Type B pancreatic cell (in vitro differentiated cells): ENCODE measurements at regions not wholly inside any gene's neighbourhood (a gene's known extent, or its start where the extent isn't known, plus 50 kb on each side); places are given as distances from the start of the nearest gene placed in this dataset.

ENCODE experiments used
- DNase-seq: peaks from one replicate; pipeline ENCODE4 v3.0.0; 2021; ENCODE audit warnings: mixed read lengths; ENCODE audit not compliant: unreplicated experiment; ENCODE audit errors: extremely low spot score
- H3K27ac Mint-ChIP-seq: 2 replicates; pipeline ENCODE4 v1.8.0; 2021; ENCODE audit warnings: mild to moderate bottlenecking, mixed read lengths
- H3K27me3 Mint-ChIP-seq: 2 replicates; pipeline ENCODE4 v1.8.0; 2021; ENCODE audit warnings: mixed read lengths
- H3K36me3 Mint-ChIP-seq: 2 replicates; pipeline ENCODE4 v1.8.0; 2021; ENCODE audit warnings: mixed read lengths
- H3K4me1 Mint-ChIP-seq: one replicate; pipeline ENCODE4 v1.8.0; 2021; ENCODE audit warnings: mixed read lengths; ENCODE audit not compliant: unreplicated experiment
- H3K4me3 Mint-ChIP-seq: 2 replicates; pipeline ENCODE4 v1.8.0; 2021; ENCODE audit warnings: mild to moderate bottlenecking, mixed read lengths
- H3K9me3 Mint-ChIP-seq: 2 replicates; pipeline ENCODE4 v1.8.0; 2021; ENCODE audit warnings: mixed read lengths
- TF ChIP-seq, protein P1 (sequence below): fragments of 200-600 bp; sonication (generic); conservative IDR thresholded peaks from 2 replicates; pipeline ENCODE4 v1.5.0; 2021; ENCODE audit warnings: antibody characterized with exemption, mild to moderate bottlenecking

- Mint-ChIP-seq H3K36me3 (no peaks in the 10 kb centered on the region), H3K27ac (no peak overlapping the region), H3K4me1 (no peaks in the 10 kb centered on the region), H3K4me3 (no peak overlapping the region), H3K9me3 (no peaks in the 10 kb centered on the region), H3K27me3 (no peaks in the 10 kb centered on the region)
- no peak for DNase-seq
- TF ChIP-seq, protein P1, sequence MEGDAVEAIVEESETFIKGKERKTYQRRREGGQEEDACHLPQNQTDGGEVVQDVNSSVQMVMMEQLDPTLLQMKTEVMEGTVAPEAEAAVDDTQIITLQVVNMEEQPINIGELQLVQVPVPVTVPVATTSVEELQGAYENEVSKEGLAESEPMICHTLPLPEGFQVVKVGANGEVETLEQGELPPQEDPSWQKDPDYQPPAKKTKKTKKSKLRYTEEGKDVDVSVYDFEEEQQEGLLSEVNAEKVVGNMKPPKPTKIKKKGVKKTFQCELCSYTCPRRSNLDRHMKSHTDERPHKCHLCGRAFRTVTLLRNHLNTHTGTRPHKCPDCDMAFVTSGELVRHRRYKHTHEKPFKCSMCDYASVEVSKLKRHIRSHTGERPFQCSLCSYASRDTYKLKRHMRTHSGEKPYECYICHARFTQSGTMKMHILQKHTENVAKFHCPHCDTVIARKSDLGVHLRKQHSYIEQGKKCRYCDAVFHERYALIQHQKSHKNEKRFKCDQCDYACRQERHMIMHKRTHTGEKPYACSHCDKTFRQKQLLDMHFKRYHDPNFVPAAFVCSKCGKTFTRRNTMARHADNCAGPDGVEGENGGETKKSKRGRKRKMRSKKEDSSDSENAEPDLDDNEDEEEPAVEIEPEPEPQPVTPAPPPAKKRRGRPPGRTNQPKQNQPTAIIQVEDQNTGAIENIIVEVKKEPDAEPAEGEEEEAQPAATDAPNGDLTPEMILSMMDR = no peak
Measured at GRCh38 chr22:47389201-47389600, 626.8 kb downstream of the TBC1D22A start.

DNA sequence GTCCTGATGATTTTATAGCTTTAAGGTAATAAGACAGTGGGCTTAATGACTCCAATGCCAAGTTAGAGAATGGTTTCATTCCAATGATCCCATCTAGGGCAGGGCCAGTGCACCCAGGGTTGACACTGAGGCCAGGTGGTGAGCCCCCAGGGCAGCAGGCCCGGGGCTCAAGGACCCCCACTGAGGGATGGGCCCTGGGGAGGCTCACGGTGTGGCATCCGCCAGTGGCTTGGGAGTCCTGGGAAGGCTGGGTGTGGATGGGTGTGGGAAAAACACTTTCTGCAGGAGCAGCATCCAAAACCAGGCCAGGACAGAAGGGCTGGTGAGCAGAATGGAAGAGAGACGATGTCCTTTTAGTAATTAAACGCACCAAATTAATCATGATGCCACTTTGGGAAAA is 626.3 kb downstream of the TBC1D22A start:
- H3K9me3 Mint-ChIP-seq = no peaks in the 10 kb centered on the region
- no peak overlapping the region for H3K4me3 Mint-ChIP-seq

GRCh38 chr22:47388331-47388730 is 625.9 kb downstream of the TBC1D22A start:
- no peaks in the 10 kb centered on the region for H3K4me1 Mint-ChIP-seq
- no peaks in the 10 kb centered on the region for H3K36me3 Mint-ChIP-seq
- TF ChIP-seq, protein P1 = no peak
- H3K27me3 Mint-ChIP-seq = no peaks in the 10 kb centered on the region
- no peak overlapping the region for H3K27ac Mint-ChIP-seq
- peaks cover 2% of the 10 kb centered on the region for H3K9me3 Mint-ChIP-seq
- no peak for DNase-seq
- no peak overlapping the region for H3K4me3 Mint-ChIP-seq

More for the DNA sequence above, 626.3 kb downstream of the TBC1D22A start:
- Mint-ChIP-seq H3K27ac (no peak overlapping the region), H3K27me3 (no peaks in the 10 kb centered on the region), H3K36me3 (no peaks in the 10 kb centered on the region), H3K4me1 (no peaks in the 10 kb centered on the region)
- DNase-seq = no peak
- TF ChIP-seq, protein P1 = no peak

DNA sequence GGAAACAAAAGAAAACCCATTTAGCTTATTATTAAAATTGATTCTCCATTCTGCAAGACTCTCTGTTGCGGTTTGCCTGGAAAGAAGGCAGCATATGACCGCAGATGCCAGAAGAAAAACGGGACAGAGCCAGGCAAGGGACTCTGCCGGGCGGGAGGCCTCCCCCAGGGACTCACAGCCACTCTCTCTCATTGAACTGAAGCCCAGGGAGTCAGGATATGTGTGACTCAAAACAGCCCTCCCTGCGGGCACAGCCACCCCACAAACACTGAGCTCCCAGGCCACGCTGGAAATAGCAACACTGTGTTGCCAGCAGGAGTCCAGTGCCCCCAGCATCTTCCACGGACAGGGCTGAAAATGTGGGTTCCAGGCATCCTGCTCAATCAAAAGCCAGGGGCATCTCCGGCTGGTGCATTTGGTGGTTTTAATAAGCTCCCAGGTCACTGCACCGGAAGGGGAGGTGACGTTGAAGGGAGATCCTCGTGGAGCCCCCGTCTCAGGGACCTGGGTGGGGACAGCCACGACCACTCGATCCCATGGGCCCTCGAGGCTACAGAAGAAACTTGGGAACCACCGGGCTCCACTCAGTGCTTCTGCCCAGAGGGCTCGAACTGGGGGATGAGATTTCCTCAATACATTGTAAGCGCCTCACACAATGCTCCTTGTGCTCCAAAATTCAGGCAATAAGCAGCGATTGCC is 624.5 kb downstream of the TBC1D22A start:
- Mint-ChIP-seq H3K27me3 (no peaks in the 10 kb centered on the region), H3K4me3 (no peak overlapping the region), H3K27ac (no peak overlapping the region), H3K4me1 (no peaks in the 10 kb centered on the region), H3K36me3 (no peaks in the 10 kb centered on the region), H3K9me3 (peaks cover 5% of the 10 kb centered on the region)
- TF ChIP-seq, protein P1 = no peak
- DNase-seq = no peak

DNA sequence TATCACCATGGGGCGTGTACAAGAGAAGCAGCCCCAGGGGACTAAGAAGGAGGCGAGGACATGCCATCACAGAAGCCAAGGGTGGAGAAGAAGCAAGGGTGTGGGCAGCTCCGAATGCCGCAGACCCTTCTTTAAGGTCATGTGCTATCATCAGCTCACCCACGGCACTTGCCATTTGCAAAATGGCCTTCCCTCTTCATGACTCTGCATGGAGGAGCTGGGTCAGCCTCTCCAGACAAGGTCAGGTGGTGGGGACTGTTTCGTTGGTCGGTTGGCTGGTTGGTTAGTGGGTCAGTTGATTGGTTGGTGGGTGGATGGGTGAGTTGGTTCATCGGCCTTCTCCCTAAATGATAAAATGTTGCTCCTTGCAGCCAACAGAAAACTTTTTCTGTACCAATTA is 622.5 kb downstream of the TBC1D22A start:
- no peak overlapping the region for H3K27ac Mint-ChIP-seq
- TF ChIP-seq, protein P1 = no peak
- no peak overlapping the region for H3K4me3 Mint-ChIP-seq
- peaks cover 10% of the 10 kb centered on the region for H3K9me3 Mint-ChIP-seq
- no peaks in the 10 kb centered on the region for H3K36me3 Mint-ChIP-seq
- DNase-seq = no peak
- H3K27me3 Mint-ChIP-seq = no peaks in the 10 kb centered on the region
- no peaks in the 10 kb centered on the region for H3K4me1 Mint-ChIP-seq
